ENCODE measurements at regions not wholly inside any gene's neighbourhood (a gene's known extent, or its start where the extent isn't known, plus 50 kb on each side); places are given as distances from the start of the nearest gene placed in this dataset.

GRCh38 chr2:4539121-4539520 is 835.7 kb downstream of the DCDC2C start:
- H3K9me3 Mint-ChIP-seq, result peaks cover 0 to 16% (median 4%) of the 10 kb centered on the region in 7 donors
- no peak for DNase-seq
- no peaks in the 10 kb centered on the region for H3K36me3 Mint-ChIP-seq
- H3K27me3 Mint-ChIP-seq, result no peaks in the 10 kb centered on the region
- no peaks in the 10 kb centered on the region for H3K36me3 ChIP-seq (ENCODE audit: control insufficient read depth, insufficient read depth, low read length)
- H3K27ac Mint-ChIP-seq, result no peak overlapping the region
- no peak for ATAC-seq (ENCODE audit: low read depth in 2 of 2)
- H3K4me3 Mint-ChIP-seq, result no peak overlapping the region
- no peaks in the 10 kb centered on the region for H3K4me1 ChIP-seq (ENCODE audit: control insufficient read depth, insufficient read depth, low read length, poor library complexity, severe bottlenecking)
- no peaks in the 10 kb centered on the region for H3K4me1 Mint-ChIP-seq
- H3K27me3 ChIP-seq (ENCODE audit: control insufficient read depth, insufficient read depth, low read length), result no peaks in the 10 kb centered on the region
- H3K9me3 ChIP-seq (ENCODE audit: control insufficient read depth in 2 of 2, low read length in 2 of 2), result peaks cover 0 to 6% of the 10 kb centered on the region in 2 experiments
- H3K27ac ChIP-seq (ENCODE audit: insufficient read depth, low read length, poor library complexity, severe bottlenecking), result no peak overlapping the region
- no peak overlapping the region for H3K4me3 ChIP-seq (ENCODE audit: low read depth, low read length)

- H3K27ac Mint-ChIP-seq, result no peak overlapping the region
- DNase-seq (no peak), ATAC-seq (ENCODE audit: low read depth in 2 of 2) (no peak)
- H3K27me3 Mint-ChIP-seq, result no peaks in the 10 kb centered on the region
- H3K27ac ChIP-seq (ENCODE audit: insufficient read depth, low read length, poor library complexity, severe bottlenecking), result no peak overlapping the region
- H3K27me3 ChIP-seq (ENCODE audit: control insufficient read depth, insufficient read depth, low read length), result no peaks in the 10 kb centered on the region
- H3K9me3 ChIP-seq (ENCODE audit: control insufficient read depth in 2 of 2, low read length in 2 of 2), result peaks cover 2 to 8% of the 10 kb centered on the region in 2 experiments
- H3K36me3 ChIP-seq (ENCODE audit: control insufficient read depth, insufficient read depth, low read length), result no peaks in the 10 kb centered on the region
- H3K4me1 ChIP-seq (ENCODE audit: control insufficient read depth, insufficient read depth, low read length, poor library complexity, severe bottlenecking), result no peaks in the 10 kb centered on the region
- no peak overlapping the region for H3K4me3 Mint-ChIP-seq
- peaks cover 0 to 20% (median 7%) of the 10 kb centered on the region in 7 donors for H3K9me3 Mint-ChIP-seq
- H3K4me1 Mint-ChIP-seq, result no peaks in the 10 kb centered on the region
- H3K36me3 Mint-ChIP-seq, result no peaks in the 10 kb centered on the region
- H3K4me3 ChIP-seq (ENCODE audit: low read depth, low read length), result no peak overlapping the region
Measured at GRCh38 chr2:4549666-4550210, 846.4 kb downstream of the DCDC2C start.

- no peak overlapping the region for H3K27ac Mint-ChIP-seq
Measured at GRCh38 chr2:4551691-4552474, 848.5 kb downstream of the DCDC2C start.

GRCh38 chr2:4553241-4553640 is 849.9 kb downstream of the DCDC2C start:
- Mint-ChIP-seq H3K27ac (no peak overlapping the region), H3K4me1 (no peaks in the 10 kb centered on the region), H3K27me3 (no peaks in the 10 kb centered on the region), H3K9me3 (peaks cover 0 to 15% (median 7%) of the 10 kb centered on the region in 7 donors), H3K36me3 (no peaks in the 10 kb centered on the region), H3K4me3 (no peak overlapping the region)
- ATAC-seq (ENCODE audit: low read depth in 2 of 2) (no peak), DNase-seq (no peak)
- Histone ChIP-seq H3K27me3 (ENCODE audit: control insufficient read depth, insufficient read depth, low read length) (no peaks in the 10 kb centered on the region), H3K4me1 (ENCODE audit: control insufficient read depth, insufficient read depth, low read length, poor library complexity, severe bottlenecking) (no peaks in the 10 kb centered on the region), H3K36me3 (ENCODE audit: control insufficient read depth, insufficient read depth, low read length) (no peaks in the 10 kb centered on the region), H3K4me3 (ENCODE audit: low read depth, low read length) (no peak overlapping the region), H3K27ac (ENCODE audit: insufficient read depth, low read length, poor library complexity, severe bottlenecking) (no peak overlapping the region), H3K9me3 (ENCODE audit: control insufficient read depth in 2 of 2, low read length in 2 of 2) (peaks cover 0 to 9% of the 10 kb centered on the region in 2 experiments)

More at GRCh38 chr2:4551691-4552474, 848.5 kb downstream of the DCDC2C start:
- no peak for ATAC-seq (ENCODE audit: low read depth in 2 of 2)
- H3K27me3 ChIP-seq (ENCODE audit: control insufficient read depth, insufficient read depth, low read length), result no peaks in the 10 kb centered on the region
- no peak for DNase-seq
- Mint-ChIP-seq H3K27me3 (no peaks in the 10 kb centered on the region), H3K4me1 (no peaks in the 10 kb centered on the region), H3K36me3 (no peaks in the 10 kb centered on the region), H3K4me3 (no peak overlapping the region), H3K9me3 (peaks cover 0 to 15% (median 7%) of the 10 kb centered on the region in 7 donors)
- H3K4me3 ChIP-seq (ENCODE audit: low read depth, low read length), result no peak overlapping the region
- H3K9me3 ChIP-seq (ENCODE audit: control insufficient read depth in 2 of 2, low read length in 2 of 2), result peaks cover 2 to 9% of the 10 kb centered on the region in 2 experiments
- no peak overlapping the region for H3K27ac ChIP-seq (ENCODE audit: insufficient read depth, low read length, poor library complexity, severe bottlenecking)
- H3K4me1 ChIP-seq (ENCODE audit: control insufficient read depth, insufficient read depth, low read length, poor library complexity, severe bottlenecking), result no peaks in the 10 kb centered on the region
- no peaks in the 10 kb centered on the region for H3K36me3 ChIP-seq (ENCODE audit: control insufficient read depth, insufficient read depth, low read length)

DNA sequence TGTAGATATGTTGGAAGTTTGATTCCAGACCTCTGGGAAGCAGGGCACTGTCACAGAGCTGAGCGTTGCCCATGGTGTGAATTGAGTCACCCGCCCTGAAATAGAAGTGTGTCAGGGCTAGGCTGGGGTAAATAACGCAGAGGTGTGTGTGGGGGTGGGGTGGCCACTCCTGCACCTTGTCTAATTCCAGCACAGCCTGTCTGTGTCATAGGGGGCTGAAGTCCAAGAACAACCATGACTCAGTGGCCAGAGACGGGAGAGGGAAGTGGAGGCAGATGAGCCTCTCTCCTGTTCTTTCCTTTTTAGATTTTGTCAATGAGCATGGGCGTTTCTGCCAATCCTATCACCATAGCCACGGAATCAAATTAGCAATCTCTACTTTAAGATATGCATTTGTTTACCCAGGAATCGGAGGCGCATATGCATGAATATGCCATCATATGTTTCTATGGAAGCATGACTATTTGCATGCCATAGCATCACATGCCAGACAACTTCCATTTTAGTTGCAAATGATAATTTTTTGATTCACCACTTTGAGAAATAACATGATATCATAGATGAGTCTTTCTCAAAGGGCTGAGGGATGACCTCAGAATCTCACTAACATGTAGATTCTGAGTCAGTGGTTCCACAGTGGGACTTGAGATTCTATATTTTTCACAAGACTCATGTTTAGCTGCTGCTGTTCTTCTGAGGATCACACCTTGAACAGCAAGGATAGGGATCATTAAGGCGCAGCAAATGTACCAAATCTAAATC is 852.9 kb downstream of the DCDC2C start:
- Mint-ChIP-seq H3K36me3 (no peaks in the 10 kb centered on the region), H3K9me3 (peaks cover 0 to 10% (median 5%) of the 10 kb centered on the region in 7 donors), H3K4me3 (no peak overlapping the region), H3K27me3 (no peaks in the 10 kb centered on the region), H3K27ac (no peak overlapping the region), H3K4me1 (no peaks in the 10 kb centered on the region)
- Histone ChIP-seq H3K27ac (ENCODE audit: insufficient read depth, low read length, poor library complexity, severe bottlenecking) (no peak overlapping the region), H3K9me3 (ENCODE audit: control insufficient read depth in 2 of 2, low read length in 2 of 2) (peaks cover 0 to 11% of the 10 kb centered on the region in 2 experiments), H3K27me3 (ENCODE audit: control insufficient read depth, insufficient read depth, low read length) (no peaks in the 10 kb centered on the region), H3K4me3 (ENCODE audit: low read depth, low read length) (no peak overlapping the region), H3K36me3 (ENCODE audit: control insufficient read depth, insufficient read depth, low read length) (no peaks in the 10 kb centered on the region), H3K4me1 (ENCODE audit: control insufficient read depth, insufficient read depth, low read length, poor library complexity, severe bottlenecking) (no peaks in the 10 kb centered on the region)
- no peak for DNase-seq
- ATAC-seq (ENCODE audit: low read depth in 2 of 2), result no peak

DNA sequence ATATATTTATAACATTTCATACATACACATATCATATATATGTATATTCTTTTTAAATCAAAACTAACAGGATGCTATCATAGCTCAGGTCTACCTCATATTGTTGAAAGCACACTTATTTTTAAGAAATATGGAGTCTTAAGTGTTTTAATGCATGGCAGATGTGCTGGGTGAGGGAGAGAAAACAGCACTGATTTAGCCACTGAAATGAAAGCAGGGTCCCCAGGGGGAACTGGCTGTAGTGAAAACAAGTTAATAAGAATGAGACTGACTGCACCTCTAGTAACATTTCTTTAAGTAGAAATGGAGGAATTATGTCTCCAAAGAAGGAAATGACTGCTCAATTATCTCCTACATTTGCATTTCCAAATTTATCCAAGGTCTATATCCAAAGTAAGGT is 857.8 kb downstream of the DCDC2C start:
- Histone ChIP-seq H3K9me3 (ENCODE audit: control insufficient read depth in 2 of 2, low read length in 2 of 2) (peaks cover 0 to 5% of the 10 kb centered on the region in 2 experiments), H3K36me3 (ENCODE audit: control insufficient read depth, insufficient read depth, low read length) (no peaks in the 10 kb centered on the region), H3K27me3 (ENCODE audit: control insufficient read depth, insufficient read depth, low read length) (no peaks in the 10 kb centered on the region), H3K4me1 (ENCODE audit: control insufficient read depth, insufficient read depth, low read length, poor library complexity, severe bottlenecking) (no peaks in the 10 kb centered on the region), H3K27ac (ENCODE audit: insufficient read depth, low read length, poor library complexity, severe bottlenecking) (no peak overlapping the region), H3K4me3 (ENCODE audit: low read depth, low read length) (no peak overlapping the region)
- H3K4me3 Mint-ChIP-seq, result no peak overlapping the region
- H3K9me3 Mint-ChIP-seq, result peaks cover 0 to 19% (median 3%) of the 10 kb centered on the region in 7 donors
- no peak overlapping the region for H3K27ac Mint-ChIP-seq
- ATAC-seq (ENCODE audit: low read depth in 2 of 2) (no peak), DNase-seq (no peak)
- no peaks in the 10 kb centered on the region for H3K36me3 Mint-ChIP-seq
- no peaks in the 10 kb centered on the region for H3K4me1 Mint-ChIP-seq
- H3K27me3 Mint-ChIP-seq, result no peaks in the 10 kb centered on the region

DNA sequence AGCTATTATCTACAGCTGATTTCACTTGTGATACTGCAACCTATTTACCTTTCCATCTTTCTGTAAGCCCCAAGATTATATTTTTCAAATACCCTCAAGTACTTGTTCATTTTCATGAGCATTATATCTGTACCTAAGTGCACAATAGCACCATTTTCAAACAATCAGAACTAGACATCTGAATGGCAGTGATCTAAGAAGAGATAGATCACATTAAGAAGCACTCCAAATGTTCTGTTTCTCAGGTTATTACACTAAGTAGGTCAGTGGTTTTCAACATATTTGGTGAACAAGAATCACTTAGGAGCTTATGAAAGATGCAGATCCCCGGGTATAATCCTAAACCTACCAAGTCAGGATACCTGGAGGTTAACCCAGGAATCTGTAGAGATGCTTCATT is 872.7 kb downstream of the DCDC2C start:
- H3K4me3 Mint-ChIP-seq, result no peak overlapping the region
- DNase-seq (no peak), ATAC-seq (ENCODE audit: low read depth in 2 of 2) (no peak)
- Histone ChIP-seq H3K4me3 (ENCODE audit: low read depth, low read length) (no peak overlapping the region), H3K36me3 (ENCODE audit: control insufficient read depth, insufficient read depth, low read length) (no peaks in the 10 kb centered on the region), H3K9me3 (ENCODE audit: control insufficient read depth in 2 of 2, low read length in 2 of 2) (no peaks in the 10 kb centered on the region), H3K27ac (ENCODE audit: insufficient read depth, low read length, poor library complexity, severe bottlenecking) (no peak overlapping the region), H3K27me3 (ENCODE audit: control insufficient read depth, insufficient read depth, low read length) (no peaks in the 10 kb centered on the region), H3K4me1 (ENCODE audit: control insufficient read depth, insufficient read depth, low read length, poor library complexity, severe bottlenecking) (no peaks in the 10 kb centered on the region)
- H3K27ac Mint-ChIP-seq, result no peak overlapping the region
- H3K9me3 Mint-ChIP-seq, result peaks cover 0 to 18% (median 5%) of the 10 kb centered on the region in 7 donors
- H3K36me3 Mint-ChIP-seq, result no peaks in the 10 kb centered on the region
- no peaks in the 10 kb centered on the region for H3K27me3 Mint-ChIP-seq
- H3K4me1 Mint-ChIP-seq, result no peaks in the 10 kb centered on the region

Data from CD4-positive, CD25-positive, alpha-beta regulatory T cell (primary cell).